IMR-90 (cell line): ENCODE measurements at regions not wholly inside any gene's neighbourhood (a gene's known extent, or its start where the extent isn't known, plus 50 kb on each side); places are given as distances from the start of the nearest gene placed in this dataset.

ENCODE experiments used
- ATAC-seq: fragments of 200-7000 bp; cut with Tn5 transposase; 2 replicates; pipeline ENCODE4 v1.9.1; 2020; ENCODE audit warnings: low read depth, mild to moderate bottlenecking, moderate library complexity
- BruUV-seq: library from RNA; stranded (reverse); fragments of 400-500 nt; replicated peaks from 2 replicates; lab custom pipeline; 2021; lab: Mats Ljungman, UMichigan
- CTCF ChIA-PET: fragments of 300-600 bp; formaldehyde crosslinking; extraction: SDS; loops from one replicate; lab custom pipeline; 2021; ENCODE audit warnings: antibody characterized with exemption; lab: Yijun Ruan, JAX
- POLR2A ChIA-PET: fragments of 300-600 bp; sonication (Branson Sonifier 250); formaldehyde crosslinking; loops from one replicate; lab custom pipeline; 2022; ENCODE audit warnings: antibody characterized with exemption; ENCODE audit not compliant: unreplicated experiment; lab: Charles Lee
- DNase-seq: peaks from one replicate; pipeline ENCODE4 v3.0.0; 2013
- H2AFZ ChIP-seq: replicated peaks from 2 replicates; pipeline ENCODE3; 2013; ENCODE audit warnings: low read length, mild to moderate bottlenecking; ENCODE audit not compliant: poor library complexity
- H2AK5ac ChIP-seq: 2 replicates; pipeline ENCODE4 v1.6.1; 2013; ENCODE audit warnings: low read depth, low read length, inconsistent platforms
- H2AK9ac ChIP-seq: replicated peaks from 2 replicates; pipeline ENCODE3; 2013; ENCODE audit warnings: mild to moderate bottlenecking, low read depth, low read length, moderate library complexity; ENCODE audit not compliant: poor library complexity
- H2BK120ac ChIP-seq: 2 replicates; pipeline ENCODE4 v1.6.1; 2013; ENCODE audit warnings: low read depth, low read length, inconsistent platforms
- H2BK15ac ChIP-seq: 3 replicates; pipeline ENCODE4 v1.6.1; 2013; ENCODE audit warnings: low read depth, low read length, inconsistent platforms
- H2BK20ac ChIP-seq: 2 replicates; pipeline ENCODE4 v1.6.1; 2013; ENCODE audit warnings: low read depth, mild to moderate bottlenecking, inconsistent platforms, low read length, moderate library complexity
- H2BK5ac ChIP-seq: 2 replicates; pipeline ENCODE4 v1.6.1; 2013; ENCODE audit warnings: mild to moderate bottlenecking, low read depth, low read length, inconsistent platforms; ENCODE audit not compliant: poor library complexity, severe bottlenecking
- H3K14ac ChIP-seq: replicated peaks from 2 replicates; pipeline ENCODE4 v1.6.1; 2013; ENCODE audit warnings: low read depth, low read length, inconsistent platforms
- H3K18ac ChIP-seq: 2 replicates; pipeline ENCODE4 v1.6.1; 2013; ENCODE audit warnings: low read depth, low read length, control low read depth
- H3K23ac ChIP-seq: 2 replicates; pipeline ENCODE4 v1.6.1; 2013; ENCODE audit warnings: low read depth, low read length, inconsistent platforms
- H3K27ac ChIP-seq: 2 replicates; pipeline ENCODE4 v1.5.1; 2013; ENCODE audit warnings: mild to moderate bottlenecking, control low read depth, low read length; ENCODE audit not compliant: insufficient read depth
- H3K27me3 ChIP-seq: 2 replicates; pipeline ENCODE4 v1.6.1; 2013; ENCODE audit warnings: low read length; ENCODE audit not compliant: control insufficient read depth, insufficient read depth
- H3K36me3 ChIP-seq: 2 replicates; pipeline ENCODE4 v1.6.1; 2013; ENCODE audit warnings: low read length, mixed read lengths; ENCODE audit not compliant: control insufficient read depth, insufficient read depth
- H3K4ac ChIP-seq: 2 replicates; pipeline ENCODE4 v1.6.1; 2013; ENCODE audit warnings: low read depth, low read length, inconsistent platforms
- H3K4me1 ChIP-seq: 2 replicates; pipeline ENCODE4 v1.6.1; 2013; ENCODE audit warnings: low read length, mixed read lengths; ENCODE audit not compliant: control insufficient read depth, insufficient read depth
- H3K4me2 ChIP-seq: 2 replicates; pipeline ENCODE4 v1.6.1; 2013; ENCODE audit warnings: low read depth, mild to moderate bottlenecking, control low read depth, low read length, moderate library complexity
- H3K4me3 ChIP-seq: 2 replicates; pipeline ENCODE4 v1.5.1; 2013; ENCODE audit warnings: low read depth, mild to moderate bottlenecking, control low read depth, low read length, moderate library complexity; ENCODE audit not compliant: insufficient read depth
- H3K56ac ChIP-seq: 2 replicates; pipeline ENCODE4 v1.6.1; 2013; ENCODE audit warnings: low read length, inconsistent platforms; ENCODE audit not compliant: insufficient read depth; ENCODE audit errors: extremely low read depth
- H3K79me1 ChIP-seq, 2 experiments: 2 replicates each; pipeline ENCODE4 v1.6.1; 2013; ENCODE audit warnings: low read length in 2 of 2, inconsistent platforms in 1 of 2, low read depth in 1 of 2
- H3K9ac ChIP-seq: 2 replicates; pipeline ENCODE4 v1.6.1; 2013; ENCODE audit warnings: low read depth, low read length, control low read depth
- H3K9me1 ChIP-seq: 2 replicates; pipeline ENCODE4 v1.6.1; 2013; ENCODE audit warnings: low read length, inconsistent platforms; ENCODE audit not compliant: insufficient read depth
- H3K9me3 ChIP-seq: 2 replicates; pipeline ENCODE4 v1.6.1; 2013; ENCODE audit warnings: low read length; ENCODE audit not compliant: control insufficient read depth, insufficient read depth
- H4K20me1 ChIP-seq: 2 replicates; pipeline ENCODE4 v1.6.1; 2013; ENCODE audit warnings: low read length, inconsistent platforms; ENCODE audit not compliant: insufficient read depth
- H4K5ac ChIP-seq: 2 replicates; pipeline ENCODE4 v1.6.1; 2013; ENCODE audit warnings: mild to moderate bottlenecking, low read depth, low read length, control low read depth
- H4K8ac ChIP-seq, 2 experiments: 2 replicates each; pipeline ENCODE4 v1.6.1; 2013; ENCODE audit warnings: low read depth in 2 of 2, low read length in 2 of 2, control low read depth in 1 of 2, inconsistent platforms in 1 of 2
- H4K91ac ChIP-seq: 2 replicates; pipeline ENCODE4 v1.6.1; 2013; ENCODE audit warnings: low read depth, low read length, inconsistent platforms; ENCODE audit not compliant: insufficient read depth
- BHLHE40 ChIP-seq: fragments of 150-350 bp; IDR thresholded peaks from 2 replicates; pipeline ENCODE4 v1.6.1; 2016; ENCODE audit warnings: mild to moderate bottlenecking, low read depth, low read length
- CEBPB ChIP-seq: IDR thresholded peaks from 2 replicates; pipeline ENCODE4 v1.6.1; 2012; ENCODE audit warnings: low read depth, low read length, improper control_type of control experiment
- CHD1 ChIP-seq: IDR thresholded peaks from 2 replicates; pipeline ENCODE4 v1.6.1; 2012; ENCODE audit warnings: low read depth, low read length, improper control_type of control experiment
- CTCF ChIP-seq: conservative IDR thresholded peaks from 2 replicates; pipeline ENCODE4 v1.5.1; 2012; ENCODE audit warnings: mild to moderate bottlenecking, low read depth, low read length, improper control_type of control experiment
- ELK1 ChIP-seq: fragments of 150-350 bp; IDR thresholded peaks from 2 replicates; pipeline ENCODE4 v1.6.1; 2016; ENCODE audit warnings: low read depth, mild to moderate bottlenecking, low read length, moderate library complexity, borderline replicate concordance
- FOS ChIP-seq: fragments of 150-350 bp; IDR thresholded peaks from 2 replicates; pipeline ENCODE4 v1.6.1; 2016; ENCODE audit warnings: low read depth, low read length
- MAZ ChIP-seq: IDR thresholded peaks from 2 replicates; pipeline ENCODE4 v1.6.1; 2012; ENCODE audit warnings: low read depth, mild to moderate bottlenecking, low read length, improper control_type of control experiment, moderate library complexity, borderline replicate concordance
- NFE2L2 ChIP-seq: fragments of 150-350 bp; IDR thresholded peaks from 2 replicates; pipeline ENCODE4 v1.6.1; 2016; ENCODE audit warnings: low read depth, mild to moderate bottlenecking, low read length
- POLR2A ChIP-seq: IDR thresholded peaks from 2 replicates; pipeline ENCODE4 v1.6.1; 2012; ENCODE audit warnings: mild to moderate bottlenecking, low read depth, low read length
- RCOR1 ChIP-seq: IDR thresholded peaks from 2 replicates; pipeline ENCODE4 v1.6.1; 2012; ENCODE audit warnings: mild to moderate bottlenecking, low read length, improper control_type of control experiment; ENCODE audit not compliant: insufficient replicate concordance
- RFX5 ChIP-seq: IDR thresholded peaks from 2 replicates; pipeline ENCODE4 v1.8.0; 2012; ENCODE audit warnings: low read depth, mild to moderate bottlenecking, low read length, moderate library complexity
- SMC3 ChIP-seq: fragments of 150-350 bp; IDR thresholded peaks from 2 replicates; pipeline ENCODE4 v1.6.1; 2016; ENCODE audit warnings: low read depth, mild to moderate bottlenecking, antibody characterized with exemption, low read length, moderate library complexity
- WGBS, 2 experiments: methylation state at CpG; one replicate each; pipeline versions ENCODE4 v1.1.5 to v1.1.7; 2013; ENCODE audit warnings: missing lambda C conversion rate in 2 of 2; ENCODE audit not compliant: insufficient read length in 1 of 2; ENCODE audit errors: extremely low coverage in 2 of 2; 5-methylcytosine and 5-hydroxymethylcytosine counted together
- dilution Hi-C: fragments of 300-500 bp; cut with HindIII; formaldehyde crosslinking; loops from one replicate; pipeline ENCODE4 v1.14.3; 2018; ENCODE audit warnings: low sequenced_read_pairs; ENCODE audit not compliant: unreplicated experiment
- in situ Hi-C: fragments of 300-500 bp; cut with MboI; formaldehyde crosslinking; loops from 3 replicates; pipeline ENCODE4 v1.14.3; 2019; ENCODE audit warnings: low sequenced_read_pairs, inconsistent platforms, mixed read lengths
- intact Hi-C: fragments of 100-400 bp; cut with micrococcal nuclease; formaldehyde crosslinking; loops from 2 replicates; pipeline ENCODE4 v1.10.0; 2022
- TF ChIP-seq, protein P1 (sequence below): fragments of 150-350 bp; IDR thresholded peaks from 2 replicates; pipeline ENCODE4 v1.6.1; 2017; ENCODE audit warnings: mild to moderate bottlenecking, antibody characterized with exemption, low read length, low read depth

DNA sequence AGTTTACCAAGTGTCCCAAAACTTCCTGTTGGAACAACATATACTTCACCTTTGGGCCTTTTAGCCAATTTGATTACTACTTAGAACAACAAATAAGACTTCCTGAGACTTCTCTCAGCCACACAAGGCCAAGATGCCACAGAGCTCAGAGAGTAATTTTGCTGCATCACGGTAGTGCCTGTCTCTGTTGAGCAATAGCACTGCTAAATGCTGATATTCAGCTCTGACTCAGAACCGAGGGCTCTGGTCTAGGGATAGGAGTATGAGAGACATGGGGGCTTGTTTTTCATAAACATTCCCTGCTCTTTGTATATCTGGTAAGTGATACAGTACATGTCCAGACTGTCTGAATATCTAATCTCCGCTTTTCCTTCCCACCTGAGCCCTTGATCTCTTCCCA lies 260.4 kb upstream of the ARHGAP20 start (continued):
- peak; percentile 99 for TF ChIP-seq CEBPB

DNA sequence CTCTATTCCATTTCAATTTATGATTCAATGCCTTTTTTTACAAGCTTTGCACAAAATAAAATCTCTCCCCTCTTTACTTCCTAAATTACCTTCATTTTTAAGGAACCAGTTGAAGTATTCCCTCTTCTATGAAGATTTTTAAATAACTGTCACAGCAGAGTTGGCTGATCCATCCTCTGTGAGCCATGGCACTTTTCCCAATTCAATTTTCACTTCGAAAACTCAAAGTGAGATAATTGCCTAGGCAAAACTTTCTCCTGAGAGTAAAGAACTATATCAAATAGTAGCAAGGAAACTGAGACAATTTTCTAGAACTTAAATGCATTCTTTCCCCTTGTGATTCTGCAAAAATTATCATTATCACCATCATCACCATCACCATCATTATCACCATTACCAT lies 259.9 kb upstream of the ARHGAP20 start:
- no CpG with 5 or more reads among the region's 1 CpG for WGBS, 2 experiments
- intact Hi-C loops (loop anchor here (5.0 kb wide), 1 partner anchor 260 kb away; the partner anchor contains the start of gene ARHGAP20), in situ Hi-C loops (no loop called here), dilution Hi-C loops (no loop called here)
- Histone ChIP-seq H3K4me2 (no peak overlapping the region), H3K9me3 (no peaks in the 10 kb centered on the region), H3K27me3 (no peaks in the 10 kb centered on the region), H3K14ac (peak overlapping the region; percentile 46; the same call in 1 of the 2 replicates), H4K8ac (peak overlapping the region; percentile 54 to 74), H2AK5ac (no peak overlapping the region), H3K9ac (no peak overlapping the region; the same call in 1 of the 2 replicates), H4K20me1 (no peaks in the 10 kb centered on the region), H3K56ac (no peak overlapping the region), H3K36me3 (no peaks in the 10 kb centered on the region), H2BK120ac (peak overlapping the region; percentile 74), H4K91ac (peak overlapping the region; percentile 61), H2BK15ac (peak overlapping the region; percentile 58), H2AFZ (no peak overlapping the region), H3K4ac (peak overlapping the region; percentile 48; the same call in 1 of the 2 replicates), H2BK20ac (peak overlapping the region; percentile 82), H3K4me1 (peaks cover 9% of the 10 kb centered on the region), H2BK5ac (peak overlapping the region; percentile 94), H3K79me1 (no peaks in the 10 kb centered on the region), H3K9me1 (no peaks in the 10 kb centered on the region; the same call in 1 of the 2 replicates), H3K27ac (no peak overlapping the region), H3K18ac (peak overlapping the region; percentile 70; the same call in 1 of the 2 replicates), H2AK9ac (no peak overlapping the region), H3K23ac (peak overlapping the region; percentile 68; the same call in 1 of the 2 replicates), H3K4me3 (no peak overlapping the region), H4K5ac (peak overlapping the region; percentile 62; the same call in 1 of the 2 replicates)
- BruUV-seq, result no TSS peak
- CTCF ChIA-PET, result interaction anchor here (0.5 to 0.9 kb wide), 3 partner anchors 18 to 48 kb away, joined by 3 read pairs; no protein-coding TSS in a partner anchor
- DNase-seq (no peak), ATAC-seq (no peak)
- TF ChIP-seq CEBPB (no peak), BHLHE40 (no peak), SMC3 (no peak), CHD1 (no peak), NFE2L2 (no peak), POLR2A (no peak), RFX5 (no peak), CTCF (no peak), ELK1 (no peak), FOS (no peak), MAZ (no peak), RCOR1 (no peak)
- TF ChIP-seq, protein P1, sequence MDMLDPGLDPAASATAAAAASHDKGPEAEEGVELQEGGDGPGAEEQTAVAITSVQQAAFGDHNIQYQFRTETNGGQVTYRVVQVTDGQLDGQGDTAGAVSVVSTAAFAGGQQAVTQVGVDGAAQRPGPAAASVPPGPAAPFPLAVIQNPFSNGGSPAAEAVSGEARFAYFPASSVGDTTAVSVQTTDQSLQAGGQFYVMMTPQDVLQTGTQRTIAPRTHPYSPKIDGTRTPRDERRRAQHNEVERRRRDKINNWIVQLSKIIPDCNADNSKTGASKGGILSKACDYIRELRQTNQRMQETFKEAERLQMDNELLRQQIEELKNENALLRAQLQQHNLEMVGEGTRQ, result no peak
- POLR2A ChIA-PET, result interaction anchor here (1.0 kb wide), 2 partner anchors 9 to 12 kb away, joined by 3 read pairs; no protein-coding TSS in a partner anchor
